22Rv1 (cell line): ENCODE measurements at regions not wholly inside any gene's neighbourhood (a gene's known extent, or its start where the extent isn't known, plus 50 kb on each side); places are given as distances from the start of the nearest gene placed in this dataset.

ENCODE experiments used
- H3K27ac ChIP-seq: fragments of 450-650 bp; 2 replicates; pipeline ENCODE4 v1.5.1; 2017
- ZFX ChIP-seq: fragments of 450-650 bp; IDR thresholded peaks from 2 replicates; pipeline ENCODE4 v1.6.1; 2017; ENCODE audit warnings: antibody characterized with exemption, borderline replicate concordance
- TF ChIP-seq, protein P1 (sequence below): fragments of 450-650 bp; IDR thresholded peaks from 2 replicates; pipeline ENCODE4 v1.5.1; 2017; ENCODE audit warnings: mild to moderate bottlenecking

DNA sequence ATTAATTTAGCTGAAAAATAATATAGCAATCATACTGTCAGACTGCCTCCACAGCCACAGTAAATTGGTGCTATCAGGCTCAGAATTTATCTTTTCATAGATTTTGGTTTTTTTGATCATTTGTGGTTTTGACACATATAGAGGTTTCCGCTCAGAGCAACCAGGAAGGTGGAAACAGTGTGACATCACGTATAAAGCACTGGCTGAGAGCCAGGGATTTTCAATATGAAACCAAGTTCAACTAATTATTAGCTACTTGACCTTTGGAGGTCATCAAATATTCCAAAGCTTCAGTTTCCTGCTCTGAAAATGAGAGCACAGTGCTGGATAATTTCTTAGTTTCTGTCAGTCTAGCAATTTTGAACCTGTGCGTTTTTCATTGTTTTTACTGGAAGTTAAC, 433.8 kb upstream of the SUCLG2 start:
- TF ChIP-seq ZFX, result no peak
- TF ChIP-seq, protein P1, sequence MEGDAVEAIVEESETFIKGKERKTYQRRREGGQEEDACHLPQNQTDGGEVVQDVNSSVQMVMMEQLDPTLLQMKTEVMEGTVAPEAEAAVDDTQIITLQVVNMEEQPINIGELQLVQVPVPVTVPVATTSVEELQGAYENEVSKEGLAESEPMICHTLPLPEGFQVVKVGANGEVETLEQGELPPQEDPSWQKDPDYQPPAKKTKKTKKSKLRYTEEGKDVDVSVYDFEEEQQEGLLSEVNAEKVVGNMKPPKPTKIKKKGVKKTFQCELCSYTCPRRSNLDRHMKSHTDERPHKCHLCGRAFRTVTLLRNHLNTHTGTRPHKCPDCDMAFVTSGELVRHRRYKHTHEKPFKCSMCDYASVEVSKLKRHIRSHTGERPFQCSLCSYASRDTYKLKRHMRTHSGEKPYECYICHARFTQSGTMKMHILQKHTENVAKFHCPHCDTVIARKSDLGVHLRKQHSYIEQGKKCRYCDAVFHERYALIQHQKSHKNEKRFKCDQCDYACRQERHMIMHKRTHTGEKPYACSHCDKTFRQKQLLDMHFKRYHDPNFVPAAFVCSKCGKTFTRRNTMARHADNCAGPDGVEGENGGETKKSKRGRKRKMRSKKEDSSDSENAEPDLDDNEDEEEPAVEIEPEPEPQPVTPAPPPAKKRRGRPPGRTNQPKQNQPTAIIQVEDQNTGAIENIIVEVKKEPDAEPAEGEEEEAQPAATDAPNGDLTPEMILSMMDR, result no peak
- no peak overlapping the region for H3K27ac ChIP-seq

DNA sequence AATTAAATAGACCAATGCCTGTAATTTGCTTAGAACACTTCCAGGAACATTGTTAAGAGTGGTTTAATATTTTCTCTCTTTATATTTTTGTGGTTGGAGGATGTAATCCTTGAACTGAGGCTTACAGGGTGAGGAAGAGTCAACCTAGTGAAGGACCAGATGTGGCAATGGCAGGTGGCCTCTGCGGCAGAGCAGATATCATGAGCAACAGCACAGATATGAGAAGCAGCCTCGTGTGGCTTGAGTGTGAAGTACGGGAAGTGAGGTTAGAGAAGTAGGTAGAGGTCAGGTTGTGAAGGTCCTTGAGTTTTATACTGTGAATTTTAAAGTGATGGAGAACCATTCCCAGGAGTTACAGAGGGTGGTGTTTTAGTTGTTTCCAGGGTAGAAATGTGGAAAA, 417.6 kb upstream of the SUCLG2 start:
- no peak for TF ChIP-seq ZFX
- TF ChIP-seq, protein P1, result no peak
- no peak overlapping the region for H3K27ac ChIP-seq

DNA sequence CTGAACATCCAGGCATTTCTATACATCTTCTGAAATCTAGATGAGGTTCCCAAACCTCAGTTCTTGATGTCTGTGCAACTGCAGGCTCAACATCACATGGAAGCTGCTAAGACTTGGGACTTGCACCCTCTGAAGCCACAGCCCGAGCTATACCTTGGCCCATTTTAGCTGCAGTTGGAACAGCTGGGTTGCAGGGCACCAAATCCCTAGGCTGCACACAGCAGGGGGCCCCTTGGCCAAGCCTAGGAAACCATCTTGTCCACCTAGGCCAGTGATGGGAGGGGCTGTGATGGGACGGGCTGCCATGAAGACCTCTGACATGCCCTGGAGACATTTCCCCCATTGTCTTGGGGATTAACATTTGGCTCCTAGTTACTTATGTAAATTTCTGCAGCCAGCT, 415.8 kb upstream of the SUCLG2 start:
- no peak overlapping the region for H3K27ac ChIP-seq
- TF ChIP-seq, protein P1, result no peak
- TF ChIP-seq ZFX, result no peak

DNA sequence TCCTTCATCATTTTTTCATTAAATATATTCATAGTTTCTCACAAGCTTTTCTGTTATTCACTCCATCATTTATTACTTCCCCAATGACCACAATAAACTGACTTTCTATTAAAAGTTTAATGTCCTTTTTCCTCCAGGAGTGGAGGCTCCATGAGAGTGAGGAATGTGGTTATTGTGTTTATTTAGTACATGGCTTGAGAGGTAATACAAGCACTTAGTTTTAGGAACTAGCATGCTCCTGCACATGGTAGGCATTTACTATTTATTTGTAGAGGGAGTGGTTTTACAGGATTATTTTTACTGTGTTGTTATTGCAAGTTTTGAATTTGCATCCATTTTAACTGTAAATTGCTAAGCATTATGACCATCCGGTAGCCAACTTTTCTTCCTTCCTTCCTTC, 412.9 kb upstream of the SUCLG2 start:
- H3K27ac ChIP-seq, result no peak overlapping the region
- TF ChIP-seq ZFX, result no peak
- TF ChIP-seq, protein P1, result no peak

DNA sequence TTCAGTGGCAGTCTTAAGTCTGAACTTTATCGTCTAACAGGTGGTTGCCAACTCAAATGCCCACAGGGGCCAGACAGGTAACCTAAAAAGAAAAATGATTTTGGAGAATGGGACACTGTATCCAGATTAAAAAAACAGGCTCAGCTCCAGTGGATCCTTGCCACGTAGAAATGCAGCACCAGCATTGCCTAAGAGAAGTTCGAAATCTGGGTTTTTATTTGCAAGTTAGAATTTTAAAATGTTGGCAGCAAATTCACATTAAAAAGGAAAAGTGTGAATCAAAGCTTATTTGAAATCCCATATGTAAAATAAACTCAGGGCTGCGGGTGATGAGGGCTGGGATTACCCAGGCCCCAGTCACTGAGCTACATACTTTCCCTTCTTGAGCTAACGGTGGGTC, 408.5 kb upstream of the SUCLG2 start:
- TF ChIP-seq, protein P1, result no peak
- TF ChIP-seq ZFX, result no peak
- H3K27ac ChIP-seq, result no peak overlapping the region

DNA sequence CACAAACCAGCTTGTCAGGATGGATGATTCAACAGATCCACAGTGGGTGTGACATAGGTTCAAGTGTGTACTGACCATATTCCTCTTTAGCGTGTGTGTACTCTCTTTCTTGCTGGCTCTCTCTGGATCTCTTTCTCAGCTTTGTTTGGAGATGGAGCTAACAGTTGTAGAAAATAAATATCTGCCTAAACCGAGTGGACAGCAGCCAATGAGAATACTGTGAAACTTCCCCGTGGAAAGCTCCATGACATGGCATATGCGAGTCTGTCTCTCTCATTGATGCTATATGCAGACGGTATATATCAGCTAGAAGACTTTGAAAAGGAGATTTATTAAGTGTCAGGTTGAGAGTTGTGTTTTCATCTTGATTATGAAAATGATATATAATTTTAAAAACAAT, 406.5 kb upstream of the SUCLG2 start:
- H3K27ac ChIP-seq, result no peak overlapping the region
- TF ChIP-seq, protein P1, result no peak
- TF ChIP-seq ZFX, result no peak

DNA sequence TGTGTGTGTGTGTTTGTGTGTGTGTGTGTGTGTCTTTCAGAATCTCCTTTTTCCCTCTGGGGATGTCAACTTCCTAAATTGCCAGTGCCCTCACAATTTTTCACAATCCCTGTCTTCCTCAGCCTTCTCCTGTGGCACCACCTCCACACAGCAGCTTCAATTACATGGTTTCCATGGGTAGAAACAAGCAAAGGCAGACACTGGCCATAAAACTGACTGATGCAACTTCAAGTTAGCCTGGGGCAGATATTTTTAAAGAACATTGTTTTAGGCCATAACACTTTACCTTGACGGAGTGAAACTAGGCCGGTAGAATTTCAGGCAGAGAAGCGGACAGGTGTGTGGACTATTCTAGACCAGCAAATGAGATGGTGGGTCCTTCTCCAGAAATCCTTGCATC, 405.8 kb upstream of the SUCLG2 start:
- TF ChIP-seq, protein P1, result no peak
- no peak for TF ChIP-seq ZFX
- no peak overlapping the region for H3K27ac ChIP-seq
